ENCODE measurements at regions not wholly inside any gene's neighbourhood (a gene's known extent, or its start where the extent isn't known, plus 50 kb on each side); places are given as distances from the start of the nearest gene placed in this dataset.
A peak's percentile ranks its signal among the peaks of the same experiment; 100 is the strongest.

DNA sequence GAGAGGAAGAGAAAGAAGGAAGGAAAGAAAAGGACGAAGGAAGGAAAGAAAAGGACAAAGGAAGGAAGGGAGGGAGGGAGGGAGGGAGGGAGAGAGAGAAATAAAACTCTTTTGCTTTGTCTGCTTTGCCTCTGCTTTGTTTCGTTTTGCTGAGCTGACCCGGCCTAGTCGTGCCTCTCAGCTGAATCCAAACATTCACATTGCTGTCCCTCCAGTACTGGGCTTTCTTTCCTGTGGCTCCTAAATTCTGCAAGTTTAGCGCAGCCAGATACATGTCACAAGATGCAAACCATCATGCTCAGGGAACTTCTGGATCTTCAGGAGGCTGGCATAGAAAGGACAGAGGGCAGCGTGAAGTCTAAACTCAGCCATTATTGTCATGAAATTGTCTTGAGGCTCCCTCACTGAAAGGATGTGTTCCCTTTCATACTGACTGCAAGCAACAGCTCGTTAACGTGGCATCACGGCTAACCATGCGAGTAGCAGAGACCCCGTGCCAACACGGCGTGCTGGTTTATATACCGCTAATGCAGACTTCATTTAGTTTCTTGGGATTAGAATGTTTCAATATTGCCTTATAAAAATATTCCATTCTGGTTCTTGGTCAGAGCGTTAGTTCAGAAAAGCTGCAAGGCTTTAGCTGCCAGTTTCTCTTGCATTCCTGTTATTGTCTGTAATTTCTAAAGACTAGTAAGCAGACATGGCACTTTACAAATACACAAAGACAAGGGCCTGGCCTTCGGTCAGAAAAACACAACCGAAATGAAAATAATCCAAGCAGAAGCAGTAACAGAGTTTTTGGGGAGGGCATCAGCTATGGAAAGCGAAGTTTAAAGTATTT lies 94.2 kb downstream of the TMEM174 start:
- no peaks in the 10 kb centered on the region for H3K36me3 Mint-ChIP-seq (ENCODE audit: insufficient read depth, unreplicated experiment)
- BruUV-seq (replicated peaks) = no TSS peak
- intact Hi-C loops (cut with micrococcal nuclease) = no loop called here
- no peak for DNase-seq (ENCODE audit: unreplicated experiment)
- CTCF ChIA-PET = interaction anchor here (0.8 to 0.9 kb wide), 2 partner anchors 51 to 184 kb away, joined by 3 read pairs; no protein-coding TSS in a partner anchor
- H3K27me3 Mint-ChIP-seq (ENCODE audit: insufficient read depth, unreplicated experiment) = no peaks in the 10 kb centered on the region
- peaks cover 8% of the 10 kb centered on the region for H3K9me3 Mint-ChIP-seq (ENCODE audit: unreplicated experiment)
- no peak for TF ChIP-seq CTCF (IDR thresholded peaks at IDR 0.05; ENCODE audit: unreplicated experiment)
- POLR2A ChIA-PET = interaction anchor here (1.5 kb wide), 1 partner anchor 8 kb away, joined by 6 read pairs; no protein-coding TSS in a partner anchor
- H3K4me3 Mint-ChIP-seq (ENCODE audit: unreplicated experiment) = no peak overlapping the region
- H3K4me1 Mint-ChIP-seq (ENCODE audit: insufficient read depth, unreplicated experiment) = peaks cover 12% of the 10 kb centered on the region
- H3K27ac Mint-ChIP-seq (ENCODE audit: low read depth, unreplicated experiment) = no peak overlapping the region

- ChIA-PET CTCF (interaction anchor here (0.6 to 1.7 kb wide), 3 partner anchors 28 to 50 kb away, joined by 3 to 11 read pairs (median 3); no protein-coding TSS in a partner anchor), POLR2A (interaction anchor here (1.5 kb wide), 1 partner anchor 9 kb away, joined by 6 read pairs; no protein-coding TSS in a partner anchor)
- intact Hi-C loops (cut with micrococcal nuclease) = no loop called here
- no peaks in the 10 kb centered on the region for H3K36me3 Mint-ChIP-seq (ENCODE audit: insufficient read depth, unreplicated experiment)
- H3K27ac Mint-ChIP-seq (ENCODE audit: low read depth, unreplicated experiment) = peak overlapping the region; percentile 7
- no peak overlapping the region for H3K4me3 Mint-ChIP-seq (ENCODE audit: unreplicated experiment)
- H3K4me1 Mint-ChIP-seq (ENCODE audit: insufficient read depth, unreplicated experiment) = peaks cover 11% of the 10 kb centered on the region
- DNase-seq (ENCODE audit: unreplicated experiment) = no peak
- no peaks in the 10 kb centered on the region for H3K27me3 Mint-ChIP-seq (ENCODE audit: insufficient read depth, unreplicated experiment)
- H3K9me3 Mint-ChIP-seq (ENCODE audit: unreplicated experiment) = peaks cover 8% of the 10 kb centered on the region
- no TSS peak for BruUV-seq (replicated peaks)
- no peak for TF ChIP-seq CTCF (IDR thresholded peaks at IDR 0.05; ENCODE audit: unreplicated experiment)
Observed at GRCh38 chr5:73266176-73266738, 93.3 kb downstream of the TMEM174 start.

- Mint-ChIP-seq H3K36me3 (ENCODE audit: insufficient read depth, unreplicated experiment) (no peaks in the 10 kb centered on the region), H3K27ac (ENCODE audit: low read depth, unreplicated experiment) (peak overlapping the region; percentile 7), H3K4me3 (ENCODE audit: unreplicated experiment) (no peak overlapping the region), H3K4me1 (ENCODE audit: insufficient read depth, unreplicated experiment) (peaks cover 11% of the 10 kb centered on the region), H3K9me3 (ENCODE audit: unreplicated experiment) (peaks cover 8% of the 10 kb centered on the region), H3K27me3 (ENCODE audit: insufficient read depth, unreplicated experiment) (no peaks in the 10 kb centered on the region)
- DNase-seq (ENCODE audit: unreplicated experiment) = no peak
- CTCF ChIA-PET = interaction anchor here (0.6 to 1.7 kb wide), 2 partner anchors 29 to 49 kb away, joined by 3 to 11 read pairs; no protein-coding TSS in a partner anchor
- intact Hi-C loops (cut with micrococcal nuclease) = no loop called here
- no peak for TF ChIP-seq CTCF (IDR thresholded peaks at IDR 0.05; ENCODE audit: unreplicated experiment)
- no TSS peak for BruUV-seq (replicated peaks)
- POLR2A ChIA-PET = interaction anchor here (1.5 kb wide), 1 partner anchor 10 kb away, joined by 6 read pairs; no protein-coding TSS in a partner anchor
Observed at GRCh38 chr5:73265641-73266040, 92.6 kb downstream of the TMEM174 start.

DNA sequence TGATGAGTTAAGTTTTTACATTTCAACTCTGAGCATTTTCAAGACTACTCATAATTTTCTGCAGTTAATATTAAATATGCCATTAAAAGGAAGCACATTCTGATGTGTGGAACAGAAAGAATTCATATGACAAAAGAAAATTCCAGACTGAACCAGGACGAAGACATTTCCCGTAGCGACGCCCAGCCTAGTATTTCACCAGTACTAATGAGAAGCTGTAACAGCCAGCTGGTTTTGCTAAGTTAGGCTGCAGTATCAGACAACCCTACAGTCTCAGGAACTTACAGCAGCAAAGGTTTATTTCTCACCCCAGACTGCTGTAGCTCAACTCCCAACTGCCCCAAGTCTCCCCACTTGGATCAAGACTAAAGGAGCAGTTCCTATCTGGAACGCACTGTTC lies 91.6 kb downstream of the TMEM174 start:
- no peaks in the 10 kb centered on the region for H3K36me3 Mint-ChIP-seq (ENCODE audit: insufficient read depth, unreplicated experiment)
- ChIA-PET POLR2A (no interaction called here), CTCF (interaction anchor here (0.8 to 1.7 kb wide), 2 partner anchors 10 to 48 kb away, joined by 3 to 11 read pairs; no protein-coding TSS in a partner anchor)
- no peaks in the 10 kb centered on the region for H3K27me3 Mint-ChIP-seq (ENCODE audit: insufficient read depth, unreplicated experiment)
- intact Hi-C loops (cut with micrococcal nuclease) = no loop called here
- no peak for TF ChIP-seq CTCF (IDR thresholded peaks at IDR 0.05; ENCODE audit: unreplicated experiment)
- BruUV-seq (replicated peaks) = no TSS peak
- H3K9me3 Mint-ChIP-seq (ENCODE audit: unreplicated experiment) = no peaks in the 10 kb centered on the region
- no peak overlapping the region for H3K27ac Mint-ChIP-seq (ENCODE audit: low read depth, unreplicated experiment)
- H3K4me3 Mint-ChIP-seq (ENCODE audit: unreplicated experiment) = no peak overlapping the region
- no peak for DNase-seq (ENCODE audit: unreplicated experiment)
- H3K4me1 Mint-ChIP-seq (ENCODE audit: insufficient read depth, unreplicated experiment) = peaks cover 11% of the 10 kb centered on the region
